ENCODE measurements at regions not wholly inside any gene's neighbourhood (a gene's known extent, or its start where the extent isn't known, plus 50 kb on each side); places are given as distances from the start of the nearest gene placed in this dataset.
"Not testable (repeated sequence)": the region's sequence is repeated elsewhere in the genome, so short reads cannot be mapped to it uniquely, and the experiment has no call there.

DNA sequence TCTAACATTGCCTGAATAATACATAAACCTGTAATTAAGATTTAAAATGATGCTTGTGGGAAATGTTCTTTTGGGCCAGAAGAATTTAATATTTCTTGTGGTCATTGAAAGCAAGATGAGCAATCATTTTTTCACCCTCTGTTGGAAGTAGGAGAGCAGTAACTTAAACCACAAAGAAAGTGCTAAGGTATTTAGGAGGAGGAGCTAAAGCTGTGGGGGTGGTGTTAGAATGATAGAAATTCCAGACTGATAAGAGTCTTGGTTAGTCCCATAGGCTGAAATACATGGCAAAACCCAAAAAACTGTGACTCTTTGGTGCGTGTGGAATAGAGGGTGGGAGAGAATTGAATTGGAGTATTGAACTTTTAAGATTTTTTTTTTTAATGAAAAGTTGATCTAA is 247.0 kb downstream of the YTHDC2 start:
- no peak for DNase-seq (ENCODE audit: extremely low read depth, low read depth)
- TF ChIP-seq, protein P1, sequence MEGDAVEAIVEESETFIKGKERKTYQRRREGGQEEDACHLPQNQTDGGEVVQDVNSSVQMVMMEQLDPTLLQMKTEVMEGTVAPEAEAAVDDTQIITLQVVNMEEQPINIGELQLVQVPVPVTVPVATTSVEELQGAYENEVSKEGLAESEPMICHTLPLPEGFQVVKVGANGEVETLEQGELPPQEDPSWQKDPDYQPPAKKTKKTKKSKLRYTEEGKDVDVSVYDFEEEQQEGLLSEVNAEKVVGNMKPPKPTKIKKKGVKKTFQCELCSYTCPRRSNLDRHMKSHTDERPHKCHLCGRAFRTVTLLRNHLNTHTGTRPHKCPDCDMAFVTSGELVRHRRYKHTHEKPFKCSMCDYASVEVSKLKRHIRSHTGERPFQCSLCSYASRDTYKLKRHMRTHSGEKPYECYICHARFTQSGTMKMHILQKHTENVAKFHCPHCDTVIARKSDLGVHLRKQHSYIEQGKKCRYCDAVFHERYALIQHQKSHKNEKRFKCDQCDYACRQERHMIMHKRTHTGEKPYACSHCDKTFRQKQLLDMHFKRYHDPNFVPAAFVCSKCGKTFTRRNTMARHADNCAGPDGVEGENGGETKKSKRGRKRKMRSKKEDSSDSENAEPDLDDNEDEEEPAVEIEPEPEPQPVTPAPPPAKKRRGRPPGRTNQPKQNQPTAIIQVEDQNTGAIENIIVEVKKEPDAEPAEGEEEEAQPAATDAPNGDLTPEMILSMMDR (IDR thresholded peaks at IDR 0.05; ENCODE audit: low read depth, low read length, missing control alignments) = no peak
- H3K4me3 ChIP-seq (replicated peaks; ENCODE audit: low read depth, low read length) = no peak overlapping the region

DNA sequence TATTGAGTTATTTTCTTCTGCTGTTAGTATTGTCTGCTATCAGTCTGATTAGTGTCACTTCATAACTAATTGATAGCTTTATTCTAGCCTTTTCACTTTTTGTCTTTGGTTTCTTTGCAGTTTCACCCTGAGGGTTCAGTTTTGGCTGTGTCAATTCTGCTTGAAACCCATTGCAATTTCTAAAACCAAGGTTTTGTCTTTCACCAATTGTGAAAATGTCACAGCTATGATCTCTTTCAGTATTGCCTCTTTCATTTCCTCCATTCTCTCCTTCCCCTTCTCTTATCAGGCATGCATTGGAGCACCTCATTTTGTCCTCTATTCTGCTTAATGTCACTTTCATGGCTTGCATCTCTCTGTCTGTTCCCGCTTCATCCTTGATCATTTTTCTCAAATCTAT is 248.1 kb downstream of the YTHDC2 start:
- TF ChIP-seq, protein P1 (IDR thresholded peaks at IDR 0.05; ENCODE audit: low read depth, low read length, missing control alignments) = no peak
- no peak for DNase-seq (ENCODE audit: extremely low read depth, low read depth)
- no peak overlapping the region for H3K4me3 ChIP-seq (replicated peaks; ENCODE audit: low read depth, low read length)

DNA sequence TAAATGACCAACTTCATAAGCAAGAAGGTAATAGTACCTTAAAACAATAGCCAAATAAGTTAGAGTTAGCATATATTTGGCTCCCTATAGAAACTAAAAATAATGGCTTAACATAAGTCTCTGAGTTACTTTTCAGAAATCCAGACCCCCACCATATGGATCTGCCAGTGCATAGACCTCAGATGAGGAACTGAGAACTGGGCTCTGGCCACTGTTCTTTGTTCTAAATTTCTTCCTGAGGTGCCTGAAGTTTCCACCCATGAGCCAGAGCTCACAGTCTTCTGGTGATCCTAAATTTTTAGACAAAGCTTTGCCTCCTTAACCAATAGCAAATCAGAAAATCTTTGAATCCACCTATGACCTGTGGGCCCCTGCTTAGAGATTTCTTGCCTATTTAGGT is 250.9 kb downstream of the YTHDC2 start:
- no peak overlapping the region for H3K4me3 ChIP-seq (replicated peaks; ENCODE audit: low read depth, low read length)
- no peak for DNase-seq (ENCODE audit: extremely low read depth, low read depth)
- TF ChIP-seq, protein P1 (IDR thresholded peaks at IDR 0.05; ENCODE audit: low read depth, low read length, missing control alignments) = no peak

DNA sequence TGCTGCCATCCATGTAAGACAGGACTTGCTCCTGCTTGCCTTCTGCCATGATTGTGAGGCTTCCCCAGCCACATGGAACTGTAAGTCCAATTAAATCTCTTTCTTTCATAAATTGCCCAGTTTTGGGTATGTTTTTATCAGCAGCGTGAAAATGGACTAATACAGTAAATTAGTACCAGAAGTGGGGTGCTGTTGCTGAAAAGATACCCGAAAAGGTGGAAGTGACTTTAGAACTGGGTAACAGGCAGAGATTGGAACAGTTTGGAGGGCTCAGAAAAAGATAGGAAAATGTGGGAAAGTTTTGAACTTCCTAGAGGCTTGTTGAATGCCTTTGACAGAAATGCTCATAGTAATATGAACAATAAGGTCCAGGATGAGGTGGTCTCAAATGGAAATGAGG is 253.3 kb downstream of the YTHDC2 start:
- H3K4me3 ChIP-seq (replicated peaks; ENCODE audit: low read depth, low read length); DNase-seq (ENCODE audit: extremely low read depth, low read depth): not testable (repeated sequence)

DNA sequence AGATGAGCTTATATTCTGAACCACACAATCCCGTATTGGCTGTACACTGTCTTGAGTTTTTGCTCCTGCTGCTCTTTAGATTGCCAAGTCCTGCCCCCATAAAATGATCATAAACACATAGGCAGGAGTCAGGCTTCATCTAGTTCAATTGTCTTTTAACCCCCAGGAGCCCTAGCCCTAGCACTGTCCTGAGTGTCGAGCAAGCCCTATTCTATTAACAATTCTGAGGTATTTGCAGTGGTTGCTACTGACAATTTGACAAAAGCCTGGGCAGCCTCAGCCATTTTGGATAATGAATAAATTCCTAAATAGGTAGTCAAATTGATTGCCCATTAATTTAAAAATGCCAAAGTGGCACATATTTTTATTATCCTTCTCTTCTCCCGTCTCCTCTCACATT is 257.2 kb downstream of the YTHDC2 start:
- TF ChIP-seq, protein P1 (IDR thresholded peaks at IDR 0.05; ENCODE audit: low read depth, low read length, missing control alignments) = no peak
- DNase-seq (ENCODE audit: extremely low read depth, low read depth) = no peak
- no peak overlapping the region for H3K4me3 ChIP-seq (replicated peaks; ENCODE audit: low read depth, low read length)

DNA sequence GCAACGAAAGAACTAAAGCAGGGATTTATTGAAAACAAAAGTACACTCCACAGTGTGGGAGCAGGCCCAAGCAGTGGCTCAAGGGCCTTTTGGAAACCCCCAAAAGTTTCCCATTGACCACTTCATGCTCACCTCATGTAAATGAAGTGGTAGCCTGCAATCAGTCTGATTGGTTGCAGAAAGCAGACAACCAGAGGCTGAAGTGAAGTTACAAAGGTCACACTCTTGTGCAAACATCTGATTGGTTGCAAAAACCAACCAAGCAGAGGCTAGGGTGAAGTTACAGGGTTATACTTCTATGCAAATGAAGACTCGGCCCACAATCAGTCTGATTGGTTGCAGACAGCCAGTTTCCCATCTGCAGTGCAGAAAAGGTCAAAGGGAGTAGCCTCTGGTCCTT is 258.0 kb downstream of the YTHDC2 start:
- H3K4me3 ChIP-seq (replicated peaks; ENCODE audit: low read depth, low read length) = no peak overlapping the region
- TF ChIP-seq, protein P1 (IDR thresholded peaks at IDR 0.05; ENCODE audit: low read depth, low read length, missing control alignments) = no peak
- DNase-seq (ENCODE audit: extremely low read depth, low read depth) = no peak

DNA sequence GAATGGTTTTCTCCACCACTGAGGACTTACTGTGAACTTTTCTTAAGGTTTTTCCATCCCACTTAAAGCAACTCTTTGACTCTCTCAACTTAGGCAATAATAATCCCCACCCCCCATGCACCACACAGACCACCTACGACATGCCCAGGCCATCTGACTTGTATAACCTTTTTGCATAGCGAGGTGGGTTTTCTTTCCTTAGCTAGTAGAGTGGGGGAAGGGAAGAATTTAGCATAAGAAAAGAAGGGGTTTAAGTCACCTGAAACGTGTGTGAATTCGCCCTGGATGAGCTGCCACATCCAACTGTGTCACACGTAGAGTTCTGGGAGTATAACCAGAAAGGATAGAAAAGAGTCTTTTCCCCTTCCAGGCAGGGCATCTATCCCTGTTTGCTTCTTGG is 262.7 kb downstream of the YTHDC2 start:
- H3K4me3 ChIP-seq (replicated peaks; ENCODE audit: low read depth, low read length) = no peak overlapping the region
- TF ChIP-seq, protein P1 (IDR thresholded peaks at IDR 0.05; ENCODE audit: low read depth, low read length, missing control alignments) = no peak
- DNase-seq (ENCODE audit: extremely low read depth, low read depth) = no peak

Data from HFF-Myc (cell line).